Vagina (tissue), 2 donors: ENCODE measurements at regions not wholly inside any gene's neighbourhood (a gene's known extent, or its start where the extent isn't known, plus 50 kb on each side); places are given as distances from the start of the nearest gene placed in this dataset.

ENCODE experiments used
- POLR2A ChIP-seq, 2 donors: fragments of 450-650 bp; IDR thresholded peaks; one replicate each; pipeline ENCODE4 v1.6.1; 2017; ENCODE audit warnings: antibody characterized with exemption in 2 of 2, mild to moderate bottlenecking in 2 of 2, moderate library complexity in 2 of 2
- POLR2AphosphoS5 ChIP-seq, 2 donors: sonication (generic); formaldehyde crosslinking; IDR thresholded peaks; one replicate each; pipeline ENCODE4 v1.9.0; 2017; ENCODE audit warnings: antibody characterized with exemption in 2 of 2, mild to moderate bottlenecking in 2 of 2, low read depth in 1 of 2; ENCODE audit not compliant: insufficient read depth in 1 of 2
- TF ChIP-seq, protein P1 (sequence below), 3 experiments: fragments of 450-650 bp in 2 of 3; fragments of 200-600 bp in 1 of 3; sonication (generic) in 1 of 3; IDR thresholded peaks; one replicate each; pipeline ENCODE4 v1.5.1; 2017 to 2019; ENCODE audit warnings: antibody characterized with exemption in 3 of 3, mild to moderate bottlenecking in 2 of 3, moderate library complexity in 2 of 3

- TF ChIP-seq POLR2A (IDR thresholded peaks at IDR 0.05) (no peak), POLR2AphosphoS5 (IDR thresholded peaks at IDR 0.05; ENCODE audit: insufficient read depth in 1 of 2, low read depth in 1 of 2) (peak in 1 of 2 donors; percentile 88)
- TF ChIP-seq, protein P1, sequence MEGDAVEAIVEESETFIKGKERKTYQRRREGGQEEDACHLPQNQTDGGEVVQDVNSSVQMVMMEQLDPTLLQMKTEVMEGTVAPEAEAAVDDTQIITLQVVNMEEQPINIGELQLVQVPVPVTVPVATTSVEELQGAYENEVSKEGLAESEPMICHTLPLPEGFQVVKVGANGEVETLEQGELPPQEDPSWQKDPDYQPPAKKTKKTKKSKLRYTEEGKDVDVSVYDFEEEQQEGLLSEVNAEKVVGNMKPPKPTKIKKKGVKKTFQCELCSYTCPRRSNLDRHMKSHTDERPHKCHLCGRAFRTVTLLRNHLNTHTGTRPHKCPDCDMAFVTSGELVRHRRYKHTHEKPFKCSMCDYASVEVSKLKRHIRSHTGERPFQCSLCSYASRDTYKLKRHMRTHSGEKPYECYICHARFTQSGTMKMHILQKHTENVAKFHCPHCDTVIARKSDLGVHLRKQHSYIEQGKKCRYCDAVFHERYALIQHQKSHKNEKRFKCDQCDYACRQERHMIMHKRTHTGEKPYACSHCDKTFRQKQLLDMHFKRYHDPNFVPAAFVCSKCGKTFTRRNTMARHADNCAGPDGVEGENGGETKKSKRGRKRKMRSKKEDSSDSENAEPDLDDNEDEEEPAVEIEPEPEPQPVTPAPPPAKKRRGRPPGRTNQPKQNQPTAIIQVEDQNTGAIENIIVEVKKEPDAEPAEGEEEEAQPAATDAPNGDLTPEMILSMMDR (IDR thresholded peaks at IDR 0.05) = peak; percentile 61 to 74 (median 73)
These were observed 97.0 kb downstream of the DDIT4L start for GRCh38 chr4:100093091-100093866.
